IPS-18c (cell line): ENCODE measurements at regions not wholly inside any gene's neighbourhood (a gene's known extent, or its start where the extent isn't known, plus 50 kb on each side); places are given as distances from the start of the nearest gene placed in this dataset.
"Not testable (repeated sequence)": the region's sequence is repeated elsewhere in the genome, so short reads cannot be mapped to it uniquely, and the experiment has no call there.

Experiments used
- H3K4me3 ChIP-seq: 2 replicates; pipeline ENCODE4 v1.7.0; 2013; ENCODE audit warnings: low read depth, mild to moderate bottlenecking, low read length, moderate library complexity; ENCODE audit not compliant: insufficient read depth
- H3K9me3 ChIP-seq: one replicate; pipeline ENCODE4 v1.6.1; 2013; ENCODE audit warnings: mild to moderate bottlenecking, low read length, moderate library complexity; ENCODE audit not compliant: control insufficient read depth, insufficient read depth

DNA sequence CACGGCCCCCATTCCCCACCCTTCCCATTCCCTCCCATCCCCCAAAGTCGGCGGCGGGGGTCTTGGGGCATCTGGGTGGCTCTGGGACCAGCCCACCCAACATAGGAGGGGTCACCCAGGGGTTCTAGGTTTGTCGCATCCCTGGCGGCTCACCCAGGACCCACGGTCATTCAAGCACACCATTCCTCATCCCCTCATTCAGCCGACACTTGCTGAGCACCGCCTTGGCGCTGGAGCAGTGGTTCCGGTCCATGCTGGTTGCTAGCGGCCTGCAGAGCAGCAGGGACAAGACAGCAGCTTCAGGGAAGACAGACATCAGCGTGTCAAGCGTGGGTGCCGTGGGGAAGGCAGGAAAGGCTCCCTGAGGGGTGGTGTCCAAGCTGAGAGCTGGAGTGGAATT is 50.5 kb upstream of the OTOS start:
- Histone ChIP-seq H3K9me3 (peaks cover 8% of the 10 kb centered on the region), H3K4me3 (no peak overlapping the region)

DNA sequence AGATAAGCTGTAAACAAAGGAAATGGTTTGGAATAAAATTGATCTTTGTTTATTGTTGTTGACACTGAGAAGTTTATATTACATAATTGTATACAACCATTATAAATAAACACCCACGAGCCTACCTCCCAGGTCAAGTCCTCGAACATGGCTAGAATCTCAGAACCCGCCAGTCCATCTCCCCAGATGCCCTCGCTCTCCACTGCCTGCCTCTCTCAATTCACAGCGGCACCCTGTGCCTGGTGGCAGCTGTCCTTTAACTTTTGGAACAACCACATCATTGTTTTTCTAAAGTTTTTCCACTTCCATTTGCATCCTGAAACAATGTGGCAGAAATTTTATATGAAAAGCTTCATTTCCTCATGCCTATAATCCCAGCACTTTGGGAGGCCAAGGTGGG is 52.2 kb upstream of the OTOS start:
- H3K4me3 ChIP-seq = no peak overlapping the region
- H3K9me3 ChIP-seq = peaks cover 8% of the 10 kb centered on the region

DNA sequence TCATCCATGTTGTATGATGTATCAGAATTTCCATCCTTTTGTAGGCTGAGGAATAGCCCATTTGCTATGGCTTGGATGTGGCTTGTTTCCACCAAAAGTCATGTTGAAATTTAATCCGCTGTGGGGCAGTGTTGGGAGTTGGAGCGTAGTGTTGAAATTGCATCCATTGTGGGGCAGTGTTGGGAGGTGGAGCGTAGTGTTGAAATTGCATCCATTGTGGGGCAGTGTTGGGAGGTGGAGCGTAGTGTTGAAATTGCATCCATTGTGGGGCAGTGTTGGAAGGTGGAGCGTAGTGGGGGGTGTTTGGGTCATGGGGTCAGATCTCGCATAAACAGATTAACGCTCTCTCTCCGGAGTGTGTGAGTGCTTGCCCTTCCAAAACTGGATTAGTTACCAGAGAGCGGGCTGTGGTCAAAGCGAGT is 53.9 kb upstream of the OTOS start:
- H3K4me3 ChIP-seq, H3K9me3 ChIP-seq: not testable (repeated sequence)

DNA sequence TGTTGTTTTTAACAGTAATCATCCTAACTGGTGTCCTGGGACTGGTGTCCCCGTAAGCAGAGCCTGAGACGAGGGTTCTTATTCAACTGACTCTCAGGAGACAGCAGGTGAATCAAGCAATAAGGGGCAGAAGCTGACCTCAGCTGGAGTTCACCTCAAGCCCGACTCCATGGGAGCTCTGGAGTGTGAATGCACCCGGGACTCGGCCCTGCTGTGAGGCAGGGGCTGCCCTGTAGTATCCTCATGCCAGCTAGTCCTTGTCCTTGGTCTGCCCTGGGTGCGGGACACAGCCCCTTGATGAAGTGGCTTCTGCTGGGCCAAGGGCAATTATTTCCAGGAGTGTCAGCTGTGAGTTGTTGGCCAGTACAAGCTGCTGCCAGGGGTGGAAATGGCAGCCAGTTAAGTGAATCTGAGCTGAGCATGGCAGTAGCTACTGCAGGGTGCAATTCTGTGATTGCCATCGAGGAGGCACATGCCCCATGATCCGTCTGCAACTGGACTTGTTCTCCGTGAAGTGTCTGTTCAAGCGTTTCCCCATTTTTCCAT is 54.9 kb upstream of the OTOS start:
- Histone ChIP-seq H3K9me3 (peaks cover 5% of the 10 kb centered on the region), H3K4me3 (no peak overlapping the region)

DNA sequence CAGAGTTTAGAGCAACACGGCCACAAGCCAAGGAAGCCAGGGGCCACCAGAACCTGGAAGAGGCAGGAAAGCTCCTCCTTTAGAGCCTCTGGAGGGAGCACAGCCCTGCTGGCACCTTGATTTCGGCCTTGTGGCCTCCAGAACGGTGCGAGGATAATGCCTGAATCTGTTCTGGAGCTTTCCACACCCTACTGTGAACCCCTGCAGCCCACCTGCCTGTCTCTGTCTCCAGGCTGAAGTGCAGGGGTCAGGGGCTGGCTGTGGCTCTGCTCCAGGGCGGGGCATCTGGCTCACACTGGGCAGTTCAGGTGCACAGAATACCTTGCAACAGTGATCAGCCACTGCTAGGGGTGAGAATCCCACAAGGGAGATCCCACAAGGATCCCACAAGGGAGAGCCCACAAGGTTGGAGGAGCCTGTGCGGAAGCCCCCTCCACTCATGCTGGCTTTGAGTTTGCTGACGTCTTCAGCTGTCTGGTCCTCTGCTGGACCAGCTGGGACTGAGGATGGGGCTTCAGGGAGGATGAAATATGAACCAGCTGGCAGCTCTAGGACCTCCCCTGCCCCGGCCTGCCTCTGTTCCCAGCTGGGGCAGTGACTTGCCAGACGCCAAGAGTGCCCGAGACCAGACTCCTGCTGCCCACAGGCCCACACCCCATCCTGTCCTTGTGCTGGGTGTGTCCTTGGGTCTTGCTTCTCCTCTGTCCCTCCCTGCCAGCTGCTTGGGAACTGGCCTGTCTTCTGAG is 56.4 kb upstream of the OTOS start:
- peaks cover 5% of the 10 kb centered on the region for H3K9me3 ChIP-seq
- no peak overlapping the region for H3K4me3 ChIP-seq

DNA sequence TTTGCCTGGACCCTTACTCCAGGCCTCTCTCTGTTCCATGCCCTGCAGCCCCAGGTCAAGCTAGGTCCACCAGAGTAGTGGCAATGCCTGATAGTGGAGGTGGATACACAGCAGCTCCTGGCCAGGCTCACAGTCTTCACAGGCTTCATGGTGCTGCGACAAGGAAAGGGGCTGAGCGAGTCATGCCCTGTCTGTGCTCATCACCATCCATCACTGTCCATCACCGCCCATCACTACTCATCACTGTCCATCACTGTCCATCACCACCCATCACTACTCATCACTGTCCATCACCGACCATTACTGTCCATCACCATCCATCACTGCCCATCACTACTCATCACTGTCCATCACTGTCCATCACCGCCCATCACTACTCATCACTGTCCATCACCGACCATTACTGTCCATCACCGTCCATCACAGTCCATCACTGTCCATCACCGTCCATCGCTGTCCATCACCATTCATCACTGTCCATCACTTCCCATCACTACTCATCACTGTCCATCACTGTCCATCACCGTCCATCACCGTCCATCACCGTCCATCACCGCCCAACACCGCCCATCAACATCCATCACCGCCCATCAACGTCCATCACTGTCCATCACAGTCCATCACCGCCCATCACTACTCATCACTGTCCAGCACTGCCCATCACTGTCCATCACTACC is 57.1 kb upstream of the OTOS start:
- H3K9me3 ChIP-seq = peaks cover 5% of the 10 kb centered on the region

DNA sequence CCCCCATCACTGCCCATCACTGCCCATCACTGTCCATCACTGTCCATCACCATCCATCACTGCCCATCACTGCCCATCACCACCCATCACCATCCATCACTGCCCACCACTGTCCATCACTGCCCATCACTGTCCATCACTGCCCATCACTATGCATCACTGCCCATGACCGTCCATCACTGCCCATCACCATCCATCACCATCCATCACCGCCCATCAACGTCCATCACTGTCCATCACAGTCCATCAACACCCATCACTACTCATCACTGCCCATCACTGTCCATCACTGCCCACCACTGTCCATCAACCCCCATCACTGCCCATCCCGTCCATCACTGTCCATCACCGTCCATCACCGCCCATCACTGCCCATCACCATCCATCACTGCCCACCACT is 57.8 kb upstream of the OTOS start:
- peaks cover 5% of the 10 kb centered on the region for H3K9me3 ChIP-seq
- no peak overlapping the region for H3K4me3 ChIP-seq

More for the DNA sequence above, 57.1 kb upstream of the OTOS start:
- no peak overlapping the region for H3K4me3 ChIP-seq

DNA sequence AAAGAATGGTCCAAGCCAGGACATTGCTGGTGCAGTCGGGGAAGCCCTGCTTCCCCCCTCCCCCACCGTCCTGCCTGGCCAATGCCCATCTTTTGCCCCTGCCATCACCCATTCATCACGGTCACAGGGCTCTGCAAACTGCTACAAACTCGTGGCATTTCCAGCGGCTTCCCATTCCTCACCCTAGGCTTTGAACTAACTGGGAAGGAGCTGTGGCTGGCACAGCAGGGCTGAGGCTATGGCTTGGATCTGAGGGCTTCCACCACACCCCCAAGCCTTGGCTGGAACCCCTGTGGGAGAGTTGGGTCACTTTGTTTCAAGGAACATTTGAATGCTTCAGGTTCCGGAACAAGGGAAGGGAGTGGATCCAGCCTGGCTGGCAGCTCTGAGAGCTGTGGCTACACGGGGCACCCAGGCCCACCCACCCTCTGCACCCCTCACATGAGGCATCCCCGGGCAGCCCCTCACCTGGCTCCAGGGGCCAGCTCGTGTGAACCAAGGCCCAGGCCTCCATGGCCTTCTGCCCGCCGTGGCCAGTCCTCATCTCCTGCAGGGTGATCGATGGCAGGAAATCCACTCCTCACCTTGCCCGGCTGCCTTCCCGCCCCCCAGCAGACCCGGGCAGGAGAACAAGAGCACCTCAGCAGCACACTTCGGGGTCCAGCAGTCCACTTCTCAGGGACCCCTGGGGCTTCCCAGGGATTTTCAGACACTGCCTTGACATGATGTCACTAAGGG is 58.8 kb upstream of the OTOS start:
- H3K9me3 ChIP-seq = peaks cover 5% of the 10 kb centered on the region
- H3K4me3 ChIP-seq = no peak overlapping the region

DNA sequence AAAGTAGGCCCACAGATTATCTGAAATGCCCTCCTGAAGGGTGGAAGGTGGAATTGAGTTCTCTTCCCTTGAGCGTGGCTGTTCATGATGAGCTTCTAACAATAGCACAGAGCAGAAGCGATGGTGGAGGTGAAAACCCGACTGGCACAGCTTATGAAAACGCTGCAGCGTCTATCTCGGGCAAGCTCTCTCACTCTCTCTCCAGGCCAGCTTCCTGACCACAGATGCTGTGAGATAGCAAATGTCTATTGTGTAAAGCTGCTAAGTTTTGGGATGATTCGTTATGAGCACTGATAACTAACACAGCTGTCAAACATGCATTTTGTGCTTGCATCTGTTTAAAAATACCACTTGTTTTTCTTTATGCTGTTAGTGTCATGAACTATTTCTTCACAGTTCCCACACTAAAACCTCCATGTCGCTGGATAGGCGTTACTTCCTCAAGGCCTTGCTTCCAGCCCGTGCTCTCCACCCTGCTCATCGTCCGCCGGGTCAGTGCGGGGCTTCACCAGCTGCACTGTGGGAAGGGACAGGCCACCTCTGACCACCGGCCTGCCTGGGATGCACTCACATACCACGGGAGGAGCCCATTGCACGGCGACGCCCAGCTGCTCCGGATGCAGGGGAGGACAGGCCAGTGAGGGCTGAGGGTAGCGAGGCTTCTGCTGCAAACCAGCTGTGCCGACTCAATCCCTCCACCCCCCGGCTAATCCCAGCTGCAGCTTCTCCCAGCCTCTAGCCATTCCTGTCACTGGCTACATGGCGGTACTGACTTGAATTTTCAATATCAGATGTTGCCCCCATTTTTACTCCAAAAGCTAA is 60.0 kb upstream of the OTOS start:
- H3K9me3 ChIP-seq = peaks cover 3% of the 10 kb centered on the region

DNA sequence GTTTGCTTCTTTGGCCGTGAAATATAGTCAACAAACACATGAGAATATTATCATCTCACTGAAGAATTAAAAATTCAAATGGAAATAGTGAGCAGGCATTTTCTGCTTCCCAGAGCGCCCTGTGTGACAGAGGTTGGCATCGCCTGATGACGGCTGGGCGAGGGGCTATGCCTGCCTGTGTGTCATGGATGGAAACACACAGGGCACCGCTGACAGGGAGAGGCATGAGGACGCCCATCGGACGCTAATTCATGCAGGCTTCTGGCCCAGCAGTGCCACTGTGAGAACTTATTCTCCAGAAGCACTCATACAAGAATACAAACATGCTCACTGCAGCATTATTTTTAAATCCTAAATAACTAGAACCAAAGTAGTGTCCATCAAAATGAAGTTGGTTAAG is 61.4 kb upstream of the OTOS start:
- no peak overlapping the region for H3K4me3 ChIP-seq
- H3K9me3 ChIP-seq = no peaks in the 10 kb centered on the region

More for the DNA sequence above, 60.0 kb upstream of the OTOS start:
- H3K4me3 ChIP-seq = no peak overlapping the region

DNA sequence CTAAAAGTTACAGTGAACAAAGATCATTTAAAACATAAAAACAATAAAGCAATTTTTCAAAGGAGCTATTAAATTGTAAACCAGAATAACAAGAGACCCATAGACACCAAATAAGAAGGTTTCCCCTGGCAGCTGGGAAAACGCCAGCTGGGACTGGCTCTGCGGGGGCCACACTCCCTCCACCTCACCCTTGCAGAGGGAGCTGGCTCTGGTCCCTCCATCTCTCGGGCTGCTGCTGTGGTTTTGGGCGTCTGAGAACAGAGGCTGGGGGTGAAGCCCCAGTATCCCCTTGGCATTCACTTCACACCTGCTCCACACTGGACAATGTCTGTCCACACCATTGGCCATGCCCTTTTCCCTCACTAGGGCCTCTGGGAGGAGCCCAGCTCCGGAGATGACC is 62.1 kb upstream of the OTOS start:
- Histone ChIP-seq H3K9me3 (no peaks in the 10 kb centered on the region), H3K4me3 (no peak overlapping the region)

DNA sequence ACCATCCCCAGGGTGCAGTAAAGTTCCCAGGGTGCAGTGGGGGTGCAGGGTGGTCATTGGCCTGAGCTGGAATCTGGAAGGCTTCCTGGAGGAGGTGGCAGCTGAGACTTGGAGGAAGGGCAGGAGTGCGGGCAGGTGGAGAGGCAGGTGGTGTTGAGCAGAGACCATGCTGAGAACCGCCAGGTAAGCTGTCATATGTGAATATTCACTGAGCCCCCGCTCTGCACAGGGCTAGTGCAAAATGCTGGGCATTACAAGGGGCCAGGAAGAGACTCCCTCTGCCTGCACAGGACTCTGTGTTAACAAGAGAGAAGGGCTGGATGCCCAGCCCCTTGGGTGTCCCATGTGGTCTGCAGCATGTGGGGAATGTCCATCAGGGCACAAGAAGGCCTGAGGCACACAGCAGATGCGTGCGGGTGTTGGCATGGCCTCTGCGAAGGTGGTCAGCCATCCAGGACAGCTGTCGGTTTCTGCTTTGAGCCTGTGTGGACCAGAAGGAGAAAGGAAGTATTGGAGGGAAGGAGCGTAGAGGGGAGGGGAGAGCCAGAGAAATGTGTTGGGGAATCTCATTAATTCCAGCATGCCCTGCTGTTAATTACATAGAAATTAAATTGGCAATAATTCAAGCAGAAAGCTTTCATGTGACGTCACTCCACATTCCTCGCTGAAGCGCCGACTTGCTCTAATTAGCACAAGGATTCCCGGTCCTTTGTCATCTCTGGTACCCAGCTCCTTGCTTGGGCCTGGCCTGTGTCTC is 62.8 kb upstream of the OTOS start:
- H3K9me3 ChIP-seq = no peaks in the 10 kb centered on the region

DNA sequence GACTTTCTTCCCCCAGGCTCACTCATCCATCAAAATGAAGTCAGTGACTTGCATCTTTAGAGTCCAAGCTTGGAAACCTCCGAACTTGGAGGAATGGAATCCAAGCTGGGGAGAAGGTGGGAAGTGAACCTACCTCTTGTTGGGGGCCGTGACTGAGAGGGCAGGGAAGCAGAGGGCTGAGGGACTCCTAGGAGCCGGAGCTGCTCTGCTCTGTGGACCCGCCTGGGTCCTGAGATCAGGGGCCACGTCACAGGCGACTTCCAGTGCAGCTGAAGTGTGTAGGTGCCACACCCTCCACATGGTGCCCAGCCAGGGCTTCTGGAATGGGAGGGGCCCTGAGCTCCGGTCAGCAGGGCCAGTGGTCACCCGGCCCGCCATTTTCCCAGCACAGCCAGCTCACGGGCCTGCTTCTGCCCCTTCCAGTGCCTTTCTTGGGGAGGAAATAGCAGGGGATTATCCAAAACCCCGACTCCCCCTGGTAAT is 63.4 kb upstream of the OTOS start:
- Histone ChIP-seq H3K9me3 (no peaks in the 10 kb centered on the region), H3K4me3 (no peak overlapping the region)

More for the DNA sequence above, 62.8 kb upstream of the OTOS start:
- no peak overlapping the region for H3K4me3 ChIP-seq

DNA sequence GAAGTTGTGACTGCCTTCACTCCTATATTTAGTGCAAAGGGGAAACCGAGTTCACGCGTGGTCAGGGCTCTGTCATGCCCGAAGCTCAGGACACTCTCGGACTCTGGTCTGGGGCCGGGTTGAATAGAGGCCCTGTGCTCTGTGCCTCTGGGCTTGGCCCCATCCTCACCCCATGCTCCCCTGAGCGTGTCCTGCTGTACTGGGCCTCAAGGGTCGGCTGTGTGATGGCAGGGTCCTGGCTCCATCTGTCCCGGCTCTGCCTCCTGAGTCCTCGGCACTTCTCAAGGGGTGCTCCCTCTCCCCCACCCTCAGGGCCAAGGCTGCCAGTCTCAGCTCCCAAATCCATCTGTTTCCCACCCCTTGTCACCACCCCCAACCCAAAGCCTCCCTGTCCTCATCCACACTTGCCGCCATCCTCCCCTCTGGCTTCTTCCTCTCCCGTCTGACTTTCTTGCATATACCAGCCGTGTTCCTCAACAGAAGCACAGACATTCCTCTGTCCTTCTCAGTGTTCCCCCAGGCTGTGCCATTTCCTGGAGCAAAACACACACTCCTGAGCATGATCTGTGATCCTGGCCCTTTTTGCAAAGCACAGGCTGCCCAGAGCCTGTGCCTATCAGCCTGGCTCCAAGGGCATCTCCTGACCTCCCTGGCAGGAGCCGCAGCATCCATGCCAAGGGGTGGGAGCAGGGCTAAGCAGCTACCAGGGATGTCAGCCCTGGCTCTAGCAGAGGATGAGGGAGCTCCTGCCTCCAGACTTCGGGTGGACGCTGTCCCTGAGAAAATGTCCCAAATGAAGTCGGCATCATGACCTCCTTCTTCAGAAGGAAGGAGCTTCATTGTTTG is 64.2 kb upstream of the OTOS start:
- no peaks in the 10 kb centered on the region for H3K9me3 ChIP-seq
- no peak overlapping the region for H3K4me3 ChIP-seq

DNA sequence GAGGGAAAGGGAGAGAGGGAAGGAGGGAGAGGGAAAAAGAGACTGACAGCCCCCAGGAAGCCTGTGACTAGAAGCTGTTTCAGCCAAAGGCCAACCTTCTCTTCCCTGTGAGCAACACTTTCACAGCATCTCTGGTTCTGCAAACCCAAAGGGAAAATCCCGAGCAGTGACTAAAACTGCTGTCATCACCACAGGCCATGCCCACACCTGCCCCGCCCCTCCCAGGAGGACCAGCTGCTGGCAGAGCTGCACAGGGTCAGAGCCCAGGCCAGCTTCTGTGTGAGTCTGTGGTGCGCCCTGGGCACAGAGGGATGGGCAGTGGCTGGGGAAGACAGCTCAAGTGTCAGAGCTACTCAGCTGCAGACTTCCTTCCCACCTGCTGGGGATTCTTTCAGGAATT is 64.9 kb upstream of the OTOS start:
- H3K9me3 ChIP-seq = no peaks in the 10 kb centered on the region
- H3K4me3 ChIP-seq = no peak overlapping the region

DNA sequence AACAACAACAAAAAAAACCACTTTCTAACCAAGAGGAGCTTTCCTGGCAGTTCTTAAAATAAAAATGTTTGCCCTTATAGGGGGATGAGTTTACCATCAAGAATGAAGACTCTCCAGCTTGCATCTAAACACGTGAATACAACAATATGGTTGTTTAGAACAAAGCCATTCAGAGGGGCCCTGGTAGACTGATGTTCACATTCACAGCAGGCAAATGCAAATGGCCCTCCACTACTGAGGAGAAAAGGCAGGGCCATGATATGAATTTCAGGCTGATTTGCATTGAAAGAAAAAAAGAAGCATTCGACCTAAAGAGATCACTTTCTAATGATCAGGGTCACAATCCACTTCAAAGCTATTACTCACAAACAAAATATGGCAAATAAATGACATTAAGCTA is 65.3 kb upstream of the OTOS start:
- H3K9me3 ChIP-seq = no peaks in the 10 kb centered on the region
- no peak overlapping the region for H3K4me3 ChIP-seq
